H1 (cell line): ENCODE measurements at regions not wholly inside any gene's neighbourhood (a gene's known extent, or its start where the extent isn't known, plus 50 kb on each side); places are given as distances from the start of the nearest gene placed in this dataset.

Source experiments
- CTCF ChIA-PET: fragments of 300-600 bp; sonication (Branson Sonifier 250); formaldehyde crosslinking; loops from one replicate; lab custom pipeline; 2021; ENCODE audit not compliant: partially characterized antibody; lab: Charles Lee
- POLR2A ChIA-PET: fragments of 300-600 bp; sonication (Branson Sonifier 250); formaldehyde crosslinking; loops from one replicate; lab custom pipeline; 2021; ENCODE audit warnings: inconsistent platforms; ENCODE audit not compliant: partially characterized antibody; lab: Charles Lee
- DNase-seq, 2 experiments: peaks; one replicate each; pipeline versions ENCODE4 v3.0.0 to v3.0.0-alpha.2; 2010 to 2022; ENCODE audit warnings: low spot score in 2 of 2, low read depth in 1 of 2, mixed read lengths in 1 of 2
- FAIRE-seq: peaks from 2 replicates; lab custom pipeline; 2011; peaks lifted over from hg19 to GRCh38; lab: Jason Lieb, UNC
- H2AFZ ChIP-seq: 2 replicates; pipeline ENCODE4 v1.8.1; 2012; ENCODE audit warnings: low read length, inconsistent platforms
- H2AK5ac ChIP-seq: 2 replicates; pipeline ENCODE4 v1.6.1; 2013; ENCODE audit warnings: low read depth, low read length
- H2BK120ac ChIP-seq: replicated peaks from 2 replicates; pipeline ENCODE3; 2013; ENCODE audit warnings: low read depth, low read length, inconsistent platforms
- H2BK12ac ChIP-seq: 2 replicates; pipeline ENCODE4 v1.6.1; 2013; ENCODE audit warnings: low read depth, low read length
- H2BK15ac ChIP-seq: 2 replicates; pipeline ENCODE4 v1.6.1; 2013; ENCODE audit warnings: low read length
- H2BK20ac ChIP-seq: 2 replicates; pipeline ENCODE4 v1.6.1; 2013; ENCODE audit warnings: low read length
- H2BK5ac ChIP-seq: 2 replicates; pipeline ENCODE4 v1.6.1; 2013; ENCODE audit warnings: low read depth, low read length
- H3K14ac ChIP-seq: 2 replicates; pipeline ENCODE4 v1.6.1; 2013; ENCODE audit warnings: inconsistent platforms; ENCODE audit not compliant: insufficient read length
- H3K18ac ChIP-seq: 2 replicates; pipeline ENCODE4 v1.6.1; 2013; ENCODE audit warnings: low read length; ENCODE audit errors: extremely low read depth
- H3K23ac ChIP-seq: 2 replicates; pipeline ENCODE4 v1.6.1; 2013; ENCODE audit warnings: inconsistent platforms; ENCODE audit not compliant: insufficient read length
- H3K23me2 ChIP-seq: 2 replicates; pipeline ENCODE4 v1.6.1; 2013; ENCODE audit warnings: low read depth, low read length
- H3K27ac ChIP-seq: 2 replicates; pipeline ENCODE4 v1.6.1; 2011; ENCODE audit warnings: low read depth, low read length, inconsistent platforms
- H3K27me3 ChIP-seq, 4 experiments: replicated peaks in 1 of 4; 1 replicate in 1 of 4; 2 replicates in 3 of 4; pipeline versions ENCODE4 v1.6.1 to v1.8.1; 2011 to 2013; ENCODE audit warnings: low read length in 3 of 4, mild to moderate bottlenecking in 3 of 4, inconsistent platforms in 2 of 4, mixed read lengths in 2 of 4, moderate library complexity in 1 of 4; ENCODE audit not compliant: control insufficient read depth in 3 of 4, insufficient read depth in 3 of 4; ENCODE audit errors: extremely low read depth in 1 of 4
- H3K36me3 ChIP-seq, 4 experiments: 2 replicates each; pipeline versions ENCODE4 v1.6.1 to v1.8.1; 2011 to 2013; ENCODE audit warnings: mild to moderate bottlenecking in 4 of 4, low read length in 3 of 4, moderate library complexity in 2 of 4, control low read depth in 1 of 4, inconsistent platforms in 1 of 4; ENCODE audit not compliant: insufficient read depth in 4 of 4, control insufficient read depth in 2 of 4
- H3K4ac ChIP-seq: replicated peaks from 2 replicates; pipeline ENCODE3; 2013; ENCODE audit warnings: low read length, low read depth, mixed read lengths, inconsistent platforms; ENCODE audit not compliant: insufficient read length
- H3K4me1 ChIP-seq, 4 experiments: replicated peaks in 1 of 4; 1 replicate in 1 of 4; 2 replicates in 3 of 4; pipeline versions ENCODE4 v1.6.1 to v1.8.1; 2011 to 2013; ENCODE audit warnings: low read length in 3 of 4, inconsistent platforms in 2 of 4, mixed read lengths in 1 of 4; ENCODE audit not compliant: insufficient read depth in 4 of 4, control insufficient read depth in 3 of 4
- H3K4me2 ChIP-seq, 2 experiments: 2 replicates each; pipeline versions ENCODE4 v1.6.1 to v1.8.1; 2011 to 2013; ENCODE audit warnings: low read depth in 2 of 2, low read length in 2 of 2, control low read depth in 1 of 2, inconsistent platforms in 1 of 2, mild to moderate bottlenecking in 1 of 2; ENCODE audit not compliant: insufficient read depth in 1 of 2
- H3K4me3 ChIP-seq, 4 experiments: fragments of 200-600, 300-600 bp in 1 of 4; sonication (generic), shearing (Covaris generic), sonication (Bioruptor Twin) in 1 of 4; 2 replicates each; pipeline versions ENCODE4 v1.5.1 to v1.8.1; 2011 to 2016; ENCODE audit warnings: low read length in 4 of 4, low read depth in 3 of 4, control low read depth in 2 of 4, inconsistent platforms in 2 of 4, mild to moderate bottlenecking in 2 of 4, mixed read lengths in 1 of 4, moderate library complexity in 1 of 4; ENCODE audit not compliant: insufficient read depth in 2 of 4; ENCODE audit errors: extremely low read depth in 1 of 4
- H3K56ac ChIP-seq: replicated peaks from 2 replicates; pipeline ENCODE3; 2013; ENCODE audit warnings: low read depth, mild to moderate bottlenecking, mixed read lengths, low read length, inconsistent platforms; ENCODE audit not compliant: insufficient read length
- H3K79me1 ChIP-seq: 2 replicates; pipeline ENCODE4 v1.6.1; 2013; ENCODE audit warnings: low read depth, low read length, control low read depth
- H3K79me2 ChIP-seq, 2 experiments: 2 replicates each; pipeline versions ENCODE4 v1.6.1 to v1.8.1; 2012 to 2013; ENCODE audit warnings: low read length in 2 of 2, mild to moderate bottlenecking in 2 of 2, inconsistent platforms in 1 of 2; ENCODE audit not compliant: insufficient read depth in 2 of 2, control insufficient read depth in 1 of 2
- H3K9ac ChIP-seq, 4 experiments: replicated peaks in 1 of 4; 1 replicate in 1 of 4; 2 replicates in 3 of 4; pipeline versions ENCODE4 v1.6.1 to v1.8.1; 2011 to 2013; ENCODE audit warnings: low read depth in 3 of 4, low read length in 3 of 4, control low read depth in 2 of 4, mild to moderate bottlenecking in 2 of 4, moderate library complexity in 2 of 4, inconsistent platforms in 1 of 4; ENCODE audit errors: extremely low read depth in 1 of 4
- H3K9me3 ChIP-seq, 2 experiments: 2 replicates each; pipeline versions ENCODE4 v1.6.1 to v1.8.1; 2012 to 2013; ENCODE audit warnings: mild to moderate bottlenecking in 2 of 2, moderate library complexity in 2 of 2, control low read depth in 1 of 2, inconsistent platforms in 1 of 2, low read depth in 1 of 2, low read length in 1 of 2, mixed read lengths in 1 of 2; ENCODE audit not compliant: insufficient read depth in 2 of 2
- H4K20me1 ChIP-seq, 2 experiments: replicated peaks in 1 of 2; 2 replicates each; pipeline versions ENCODE3 to v1.8.1; 2011 to 2013; ENCODE audit warnings: inconsistent platforms in 2 of 2, low read length in 2 of 2, mild to moderate bottlenecking in 1 of 2; ENCODE audit not compliant: insufficient read depth in 2 of 2, control insufficient read depth in 1 of 2
- H4K5ac ChIP-seq: 2 replicates; pipeline ENCODE4 v1.6.1; 2013; ENCODE audit warnings: low read length, low read depth, mixed read lengths, inconsistent platforms; ENCODE audit not compliant: insufficient read length
- H4K8ac ChIP-seq: 2 replicates; pipeline ENCODE4 v1.8.0; 2013; ENCODE audit warnings: mild to moderate bottlenecking, moderate library complexity, low read length, inconsistent platforms; ENCODE audit not compliant: insufficient read depth; ENCODE audit errors: extremely low read depth
- H4K91ac ChIP-seq: replicated peaks from 2 replicates; pipeline ENCODE3; 2013; ENCODE audit warnings: low read length, mixed read lengths, inconsistent platforms; ENCODE audit not compliant: insufficient read length
- BACH1 ChIP-seq: IDR thresholded peaks from 2 replicates; pipeline ENCODE4 v1.6.1; 2012; ENCODE audit warnings: low read length, improper control_type of control experiment
- BCL11A ChIP-seq, 2 experiments: IDR thresholded peaks; one replicate each; pipeline ENCODE4 v1.6.1; 2011; ENCODE audit warnings: low read depth in 2 of 2, low read length in 2 of 2, mild to moderate bottlenecking in 2 of 2
- CBX5 ChIP-seq: fragments of 300-800, 300-1000 bp; sonication (generic); IDR thresholded peaks from 2 replicates; pipeline ENCODE4 v1.7.1; 2016; ENCODE audit warnings: antibody characterized with exemption, low read length, low read depth
- CHD2 ChIP-seq: IDR thresholded peaks from 2 replicates; pipeline ENCODE4 v1.6.1; 2012; ENCODE audit warnings: low read length, improper control_type of control experiment
- CREB1 ChIP-seq: IDR thresholded peaks from 2 replicates; pipeline ENCODE4 v1.6.1; 2012; ENCODE audit warnings: inconsistent platforms
- KDM4A ChIP-seq: IDR thresholded peaks from one replicate; pipeline ENCODE4 v1.7.1; 2012; ENCODE audit warnings: low read depth, mild to moderate bottlenecking, moderate library complexity, low read length, inconsistent platforms; ENCODE audit not compliant: severe bottlenecking
- PHF8 ChIP-seq: fragments of 200-600 bp; sonication (generic); conservative IDR thresholded peaks from 2 replicates; pipeline ENCODE4 v1.7.1; 2012; ENCODE audit warnings: low read depth, mild to moderate bottlenecking, inconsistent platforms, low read length, moderate library complexity
- RAD21 ChIP-seq, 2 experiments: IDR thresholded peaks in 1 of 2; conservative IDR thresholded peaks in 1 of 2; 2 replicates each; pipeline ENCODE4 v1.6.1; 2011; ENCODE audit warnings: low read depth in 2 of 2, low read length in 2 of 2, improper control_type of control experiment in 1 of 2, inconsistent platforms in 1 of 2, mild to moderate bottlenecking in 1 of 2, moderate library complexity in 1 of 2
- SIRT6 ChIP-seq: IDR thresholded peaks from one replicate; pipeline ENCODE4 v1.7.1; 2012; ENCODE audit warnings: low read length, inconsistent platforms
- SRF ChIP-seq: IDR thresholded peaks from 2 replicates; pipeline ENCODE4 v1.6.1; 2011; ENCODE audit warnings: mild to moderate bottlenecking, low read depth, low read length, moderate library complexity
- YY1 ChIP-seq: IDR thresholded peaks from 2 replicates; pipeline ENCODE4 v1.6.1; 2011; ENCODE audit warnings: low read depth, mild to moderate bottlenecking, low read length
- WGBS, 2 experiments: shearing (Covaris generic) in 1 of 2; methylation state at CpG; one replicate each; pipeline versions ENCODE4 v1.1.6 to v1.1.7; 2013 to 2015; ENCODE audit warnings: low lambda C conversion rate in 2 of 2, mixed read lengths in 2 of 2, inconsistent platforms in 1 of 2, low coverage in 1 of 2, missing lambda C conversion rate in 1 of 2; ENCODE audit not compliant: insufficient replicate concordance in 2 of 2, insufficient coverage in 1 of 2, insufficient read length in 1 of 2; ENCODE audit errors: extremely low coverage in 1 of 2, missing lambda C conversion rate in 1 of 2; 5-methylcytosine and 5-hydroxymethylcytosine counted together

DNA sequence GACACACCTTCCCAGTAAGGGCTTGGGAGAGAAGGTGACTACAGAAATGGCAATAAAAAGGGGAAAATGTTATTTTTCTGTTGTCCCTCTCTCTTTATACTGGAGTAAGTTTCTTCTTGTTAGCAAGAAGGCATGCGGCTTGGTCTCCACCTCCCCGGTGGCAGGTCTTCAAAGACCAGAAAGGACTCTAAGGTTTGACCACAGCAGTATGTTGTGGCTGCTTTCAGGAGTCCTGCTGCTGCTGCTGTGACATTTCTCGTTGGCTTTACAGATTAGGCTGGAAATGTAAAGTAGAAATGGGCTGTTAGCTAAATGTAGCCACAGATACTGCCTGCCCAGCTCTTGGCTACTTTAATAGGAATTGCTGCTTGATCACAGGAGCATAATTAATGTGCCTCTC is 175.8 kb upstream of the ZBTB20 start:
- Histone ChIP-seq H3K56ac (no peak overlapping the region), H3K4me1 (peaks cover 0 to 5% (median 2%) of the 10 kb centered on the region in 4 experiments; a peak in 3 of 7 replicates), H3K27me3 (no peaks in the 10 kb centered on the region), H4K91ac (no peak overlapping the region), H2BK5ac (no peak overlapping the region), H2BK12ac (no peak overlapping the region), H2BK15ac (no peak overlapping the region), H3K4me3 (no peak overlapping the region), H4K8ac (no peak overlapping the region), H3K36me3 (no peaks in the 10 kb centered on the region), H3K27ac (no peak overlapping the region), H4K20me1 (no peaks in the 10 kb centered on the region), H3K79me2 (no peaks in the 10 kb centered on the region), H2BK120ac (no peak overlapping the region), H3K14ac (no peak overlapping the region), H3K9me3 (no peaks in the 10 kb centered on the region), H3K18ac (no peak overlapping the region)
- CTCF ChIA-PET: no interaction called here
- no peak for TF ChIP-seq CHD2
- TF ChIP-seq BACH1: no peak
- no peak for TF ChIP-seq YY1
- TF ChIP-seq KDM4A: no peak
- TF ChIP-seq CREB1: no peak
- TF ChIP-seq BCL11A (IDR thresholded peaks at IDR 0.05; ENCODE audit: low read depth in 2 of 2, low read length in 2 of 2): no peak
- TF ChIP-seq CBX5: no peak
- TF ChIP-seq PHF8: no peak
- no peak for TF ChIP-seq SRF
- TF ChIP-seq SIRT6: no peak
- TF ChIP-seq RAD21 (IDR thresholded peaks at IDR 0.05 in 1 of 2, conservative IDR thresholded peaks at IDR 0.05 in 1 of 2; ENCODE audit: low read depth in 2 of 2, low read length in 2 of 2): no peak
- TF ChIP-seq, all 59 proteins: peak for 0
- DNase-seq (no peak), FAIRE-seq (no peak)
- H3K4ac ChIP-seq: no peak overlapping the region
- H3K9ac ChIP-seq: no peak overlapping the region
- 93% methylated on average over 3 of the region's 3 CpGs; no CpG with 5 or more reads in 1 of the 2 experiments for WGBS, 2 experiments
- no peaks in the 10 kb centered on the region for H3K79me1 ChIP-seq
- POLR2A ChIA-PET: no interaction called here
- no peak overlapping the region for H4K5ac ChIP-seq
- no peak overlapping the region; the same call in 1 of the 2 replicates for H2BK20ac ChIP-seq
- H2AFZ ChIP-seq: no peak overlapping the region
- no peak overlapping the region for H3K23ac ChIP-seq
- no peak overlapping the region for H2AK5ac ChIP-seq
- H3K23me2 ChIP-seq: no peaks in the 10 kb centered on the region
- H3K4me2 ChIP-seq: no peak overlapping the region
